Kasumi-1 (cell line): ENCODE measurements at regions not wholly inside any gene's neighbourhood (a gene's known extent, or its start where the extent isn't known, plus 50 kb on each side); places are given as distances from the start of the nearest gene placed in this dataset.
"Not testable (repeated sequence)": the region's sequence is repeated elsewhere in the genome, so short reads cannot be mapped to it uniquely, and the experiment has no call there.

ENCODE experiments used
- DNase-seq, 2 experiments: peaks; one replicate each; lab custom pipeline; 2025; lab: John Stamatoyannopoulos, UW

- DNase-seq: no peak
Measured at GRCh38 chr10:107529350-107529749, 364.8 kb upstream of the SORCS1 start.

GRCh38 chr10:107520348-107520747, 355.8 kb upstream of the SORCS1 start:
- DNase-seq: no peak

- DNase-seq: no peak
Measured at GRCh38 chr10:107517811-107518210, 353.3 kb upstream of the SORCS1 start.

GRCh38 chr10:107516349-107516748, 351.8 kb upstream of the SORCS1 start:
- no peak for DNase-seq

GRCh38 chr10:107504011-107504410, 339.5 kb upstream of the SORCS1 start:
- not testable (repeated sequence) for DNase-seq

- DNase-seq: no peak
Measured at GRCh38 chr10:107502229-107502985, 337.9 kb upstream of the SORCS1 start.

- no peak for DNase-seq
Measured at GRCh38 chr10:107498983-107499382, 334.5 kb upstream of the SORCS1 start.

GRCh38 chr10:107497024-107497423, 332.5 kb upstream of the SORCS1 start:
- DNase-seq: no peak

GRCh38 chr10:107496594-107496993, 332.1 kb upstream of the SORCS1 start:
- DNase-seq: no peak

- no peak for DNase-seq
Measured at GRCh38 chr10:107492389-107492788, 327.9 kb upstream of the SORCS1 start.

- DNase-seq: no peak
Measured at GRCh38 chr10:107490389-107490788, 325.9 kb upstream of the SORCS1 start.

- DNase-seq: no peak
Measured at GRCh38 chr10:107487284-107487683, 322.8 kb upstream of the SORCS1 start.

- DNase-seq: no peak
Measured at GRCh38 chr10:107485019-107485418, 320.5 kb upstream of the SORCS1 start.

GRCh38 chr10:107481881-107482280, 317.4 kb upstream of the SORCS1 start:
- DNase-seq: no peak

GRCh38 chr10:107481224-107481623, 316.7 kb upstream of the SORCS1 start:
- no peak for DNase-seq

- DNase-seq: no peak
Measured at GRCh38 chr10:107480781-107481180, 316.3 kb upstream of the SORCS1 start.

GRCh38 chr10:107477266-107477665, 312.8 kb upstream of the SORCS1 start:
- DNase-seq: no peak

- no peak for DNase-seq
Measured at GRCh38 chr10:107476408-107476807, 311.9 kb upstream of the SORCS1 start.

- DNase-seq: no peak
Measured at GRCh38 chr10:107474650-107475049, 310.1 kb upstream of the SORCS1 start.

- no peak for DNase-seq
Measured at GRCh38 chr10:107473225-107473624, 308.7 kb upstream of the SORCS1 start.

GRCh38 chr10:107471911-107472310, 307.4 kb upstream of the SORCS1 start:
- DNase-seq: no peak

- DNase-seq: no peak
Measured at GRCh38 chr10:107453561-107453960, 289.1 kb upstream of the SORCS1 start.

- DNase-seq: no peak
Measured at GRCh38 chr10:107451047-107451446, 286.5 kb upstream of the SORCS1 start.

- DNase-seq: no peak
Measured at GRCh38 chr10:107450056-107450455, 285.6 kb upstream of the SORCS1 start.
